HS-5 (cell line): ENCODE measurements at regions not wholly inside any gene's neighbourhood (a gene's known extent, or its start where the extent isn't known, plus 50 kb on each side); places are given as distances from the start of the nearest gene placed in this dataset.

Experiments used
- DNase-seq: peaks from one replicate; pipeline ENCODE4 v3.0.0-alpha.2; 2012; ENCODE audit warnings: low read depth

GRCh38 chr15:93428807-93429351, 339.9 kb upstream of the RGMA start:
- no peak for DNase-seq

GRCh38 chr15:93428150-93428549, 339.1 kb upstream of the RGMA start:
- DNase-seq, result no peak

GRCh38 chr15:93424131-93424530, 335.1 kb upstream of the RGMA start:
- DNase-seq, result no peak

GRCh38 chr15:93422476-93422875, 333.5 kb upstream of the RGMA start:
- no peak for DNase-seq

GRCh38 chr15:93420477-93420876, 331.5 kb upstream of the RGMA start:
- no peak for DNase-seq

GRCh38 chr15:93420050-93420452, 331.0 kb upstream of the RGMA start:
- DNase-seq, result no peak

- no peak for DNase-seq
These were observed 329.6 kb upstream of the RGMA start for GRCh38 chr15:93418566-93418965.

- DNase-seq, result no peak
These were observed 328.6 kb upstream of the RGMA start for GRCh38 chr15:93417631-93418030.

- no peak for DNase-seq
These were observed 328.1 kb upstream of the RGMA start for GRCh38 chr15:93417156-93417555.

GRCh38 chr15:93415576-93415975, 326.6 kb upstream of the RGMA start:
- no peak for DNase-seq

GRCh38 chr15:93414576-93415231, 325.7 kb upstream of the RGMA start:
- no peak for DNase-seq

- no peak for DNase-seq
These were observed 324.7 kb upstream of the RGMA start for GRCh38 chr15:93413745-93414144.

- no peak for DNase-seq
These were observed 310.1 kb upstream of the RGMA start for GRCh38 chr15:93399121-93399520.

- DNase-seq, result no peak
These were observed 300.2 kb upstream of the RGMA start for GRCh38 chr15:93389211-93389610.

GRCh38 chr15:93384886-93385285, 295.9 kb upstream of the RGMA start:
- DNase-seq, result no peak

GRCh38 chr15:93382200-93382820, 293.3 kb upstream of the RGMA start:
- no peak for DNase-seq

GRCh38 chr15:93378558-93378957, 289.5 kb upstream of the RGMA start:
- DNase-seq, result no peak

GRCh38 chr15:93372865-93373223, 283.8 kb upstream of the RGMA start:
- DNase-seq, result no peak

- no peak for DNase-seq
These were observed 283.3 kb upstream of the RGMA start for GRCh38 chr15:93372208-93372864.

- DNase-seq, result no peak
These were observed 277.5 kb upstream of the RGMA start for GRCh38 chr15:93366387-93367100.

- DNase-seq, result no peak
These were observed 273.8 kb upstream of the RGMA start for GRCh38 chr15:93362821-93363220.

- no peak for DNase-seq
These were observed 273.2 kb upstream of the RGMA start for GRCh38 chr15:93362203-93362602.

GRCh38 chr15:93361703-93362102, 272.7 kb upstream of the RGMA start:
- no peak for DNase-seq
